Spinal cord (tissue), 9 donors: ENCODE measurements at regions not wholly inside any gene's neighbourhood (a gene's known extent, or its start where the extent isn't known, plus 50 kb on each side); places are given as distances from the start of the nearest gene placed in this dataset.

Source experiments
- DNase-seq, 6 donors: peaks; one replicate each; pipeline versions ENCODE4 v3.0.0 to v3.0.0-alpha.2; 2013 to 2015; ENCODE audit warnings: low spot score in 6 of 6, low read depth in 4 of 6
- H3K27ac ChIP-seq: one replicate; pipeline ENCODE4 v1.5.1; 2013; ENCODE audit warnings: low read depth, low read length, control low read depth
- H3K27me3 ChIP-seq: one replicate; pipeline ENCODE4 v1.6.1; 2013; ENCODE audit warnings: low read length; ENCODE audit not compliant: control insufficient read depth, insufficient read depth
- H3K36me3 ChIP-seq: one replicate; pipeline ENCODE4 v1.6.1; 2013; ENCODE audit warnings: low read length; ENCODE audit not compliant: control insufficient read depth, insufficient read depth
- H3K4me1 ChIP-seq: one replicate; pipeline ENCODE4 v1.6.1; 2013; ENCODE audit warnings: low read length; ENCODE audit not compliant: control insufficient read depth, insufficient read depth
- H3K4me3 ChIP-seq: one replicate; pipeline ENCODE4 v1.5.1; 2013; ENCODE audit warnings: low read depth, low read length, control low read depth
- H3K9me3 ChIP-seq: one replicate; pipeline ENCODE4 v1.6.1; 2013; ENCODE audit warnings: low read length; ENCODE audit not compliant: control insufficient read depth, insufficient read depth
- WGBS: methylation state at CpG from one replicate; pipeline ENCODE4 v1.1.5; 2013; ENCODE audit warnings: missing lambda C conversion rate; ENCODE audit not compliant: insufficient coverage; 5-methylcytosine and 5-hydroxymethylcytosine counted together
- donor health status: healthy.

- Histone ChIP-seq H3K27me3 (peaks cover 24% of the 10 kb centered on the region), H3K4me3 (no peak overlapping the region), H3K9me3 (no peaks in the 10 kb centered on the region), H3K27ac (no peak overlapping the region), H3K4me1 (peaks cover 19% of the 10 kb centered on the region), H3K36me3 (no peaks in the 10 kb centered on the region)
- DNase-seq: peak in 2 of 6 donors; percentile 16 to 38
- WGBS: 59% methylated on average over 8 of the region's 10 CpGs
Measured at GRCh38 chr1:38328278-38329035, 281.9 kb upstream of the POU3F1 start.

GRCh38 chr1:38327559-38327973 is 281.0 kb upstream of the POU3F1 start:
- peaks cover 27% of the 10 kb centered on the region for H3K27me3 ChIP-seq
- H3K36me3 ChIP-seq: no peaks in the 10 kb centered on the region
- H3K27ac ChIP-seq: no peak overlapping the region
- no peak overlapping the region for H3K4me3 ChIP-seq
- no peaks in the 10 kb centered on the region for H3K9me3 ChIP-seq
- H3K4me1 ChIP-seq: peaks cover 19% of the 10 kb centered on the region
- peak in 5 of 6 donors; percentile 32 to 77 (median 47) for DNase-seq
- 33% methylated on average over 1 of the region's 2 CpGs for WGBS

- no peaks in the 10 kb centered on the region for H3K9me3 ChIP-seq
- H3K27ac ChIP-seq: no peak overlapping the region
- peaks cover 21% of the 10 kb centered on the region for H3K27me3 ChIP-seq
- peaks cover 19% of the 10 kb centered on the region for H3K4me1 ChIP-seq
- peak in 4 of 6 donors; percentile 28 to 96 (median 47) for DNase-seq
- H3K36me3 ChIP-seq: no peaks in the 10 kb centered on the region
- no peak overlapping the region for H3K4me3 ChIP-seq
- 58% methylated on average over 5 of the region's 9 CpGs for WGBS
Measured at GRCh38 chr1:38326856-38327255, 280.3 kb upstream of the POU3F1 start.

GRCh38 chr1:38326135-38326534 is 279.5 kb upstream of the POU3F1 start:
- H3K27me3 ChIP-seq: peaks cover 20% of the 10 kb centered on the region
- DNase-seq: peak in 1 of 6 donors; percentile 23
- no peaks in the 10 kb centered on the region for H3K36me3 ChIP-seq
- H3K9me3 ChIP-seq: no peaks in the 10 kb centered on the region
- no peak overlapping the region for H3K4me3 ChIP-seq
- peaks cover 19% of the 10 kb centered on the region for H3K4me1 ChIP-seq
- 0% methylated on average over 1 of the region's 3 CpGs for WGBS
- no peak overlapping the region for H3K27ac ChIP-seq

- H3K27ac ChIP-seq: no peak overlapping the region
- H3K36me3 ChIP-seq: no peaks in the 10 kb centered on the region
- H3K9me3 ChIP-seq: no peaks in the 10 kb centered on the region
- H3K4me3 ChIP-seq: no peak overlapping the region
- no CpG with 5 or more reads among the region's 2 CpGs for WGBS
- no peaks in the 10 kb centered on the region for H3K4me1 ChIP-seq
- no peak for DNase-seq
- H3K27me3 ChIP-seq: peaks cover 5% of the 10 kb centered on the region
Measured at GRCh38 chr1:38312753-38313152, 266.2 kb upstream of the POU3F1 start.

GRCh38 chr1:38310079-38310478 is 263.5 kb upstream of the POU3F1 start:
- H3K27me3 ChIP-seq: peaks cover 1% of the 10 kb centered on the region
- WGBS: no CpG with 5 or more reads among the region's 1 CpG
- no peak overlapping the region for H3K27ac ChIP-seq
- H3K4me1 ChIP-seq: no peaks in the 10 kb centered on the region
- H3K9me3 ChIP-seq: no peaks in the 10 kb centered on the region
- H3K36me3 ChIP-seq: no peaks in the 10 kb centered on the region
- no peak for DNase-seq
- H3K4me3 ChIP-seq: no peak overlapping the region

- H3K4me3 ChIP-seq: no peak overlapping the region
- no peaks in the 10 kb centered on the region for H3K27me3 ChIP-seq
- H3K4me1 ChIP-seq: no peaks in the 10 kb centered on the region
- peak in 2 of 6 donors; percentile 27 to 78 for DNase-seq
- H3K36me3 ChIP-seq: no peaks in the 10 kb centered on the region
- no CpG with 5 or more reads among the region's 2 CpGs for WGBS
- no peak overlapping the region for H3K27ac ChIP-seq
- H3K9me3 ChIP-seq: no peaks in the 10 kb centered on the region
Measured at GRCh38 chr1:38308780-38309179, 262.2 kb upstream of the POU3F1 start.

GRCh38 chr1:38305666-38306065 is 259.1 kb upstream of the POU3F1 start:
- Histone ChIP-seq H3K27ac (no peak overlapping the region), H3K36me3 (no peaks in the 10 kb centered on the region), H3K4me1 (peaks cover 3% of the 10 kb centered on the region), H3K27me3 (peaks cover 3% of the 10 kb centered on the region), H3K9me3 (no peaks in the 10 kb centered on the region), H3K4me3 (no peak overlapping the region)
- WGBS: 100% methylated on average over 1 of the region's 1 CpG
- DNase-seq: no peak

- Histone ChIP-seq H3K27ac (no peak overlapping the region), H3K27me3 (peaks cover 3% of the 10 kb centered on the region), H3K9me3 (no peaks in the 10 kb centered on the region), H3K4me3 (no peak overlapping the region), H3K4me1 (peaks cover 3% of the 10 kb centered on the region), H3K36me3 (no peaks in the 10 kb centered on the region)
- no peak for DNase-seq
- no CpG with 5 or more reads among the region's 1 CpG for WGBS
Measured at GRCh38 chr1:38303843-38304242, 257.2 kb upstream of the POU3F1 start.

GRCh38 chr1:38301040-38301439 is 254.4 kb upstream of the POU3F1 start:
- 65% methylated on average over 4 of the region's 7 CpGs for WGBS
- no peak overlapping the region for H3K27ac ChIP-seq

More at GRCh38 chr1:38301040-38301439, 254.4 kb upstream of the POU3F1 start:
- H3K36me3 ChIP-seq: no peaks in the 10 kb centered on the region
- H3K27me3 ChIP-seq: peaks cover 7% of the 10 kb centered on the region
- peaks cover 7% of the 10 kb centered on the region for H3K4me1 ChIP-seq
- no peak for DNase-seq
- no peak overlapping the region for H3K4me3 ChIP-seq
- H3K9me3 ChIP-seq: no peaks in the 10 kb centered on the region
